ENCODE measurements at regions not wholly inside any gene's neighbourhood (a gene's known extent, or its start where the extent isn't known, plus 50 kb on each side); places are given as distances from the start of the nearest gene placed in this dataset.

DNA sequence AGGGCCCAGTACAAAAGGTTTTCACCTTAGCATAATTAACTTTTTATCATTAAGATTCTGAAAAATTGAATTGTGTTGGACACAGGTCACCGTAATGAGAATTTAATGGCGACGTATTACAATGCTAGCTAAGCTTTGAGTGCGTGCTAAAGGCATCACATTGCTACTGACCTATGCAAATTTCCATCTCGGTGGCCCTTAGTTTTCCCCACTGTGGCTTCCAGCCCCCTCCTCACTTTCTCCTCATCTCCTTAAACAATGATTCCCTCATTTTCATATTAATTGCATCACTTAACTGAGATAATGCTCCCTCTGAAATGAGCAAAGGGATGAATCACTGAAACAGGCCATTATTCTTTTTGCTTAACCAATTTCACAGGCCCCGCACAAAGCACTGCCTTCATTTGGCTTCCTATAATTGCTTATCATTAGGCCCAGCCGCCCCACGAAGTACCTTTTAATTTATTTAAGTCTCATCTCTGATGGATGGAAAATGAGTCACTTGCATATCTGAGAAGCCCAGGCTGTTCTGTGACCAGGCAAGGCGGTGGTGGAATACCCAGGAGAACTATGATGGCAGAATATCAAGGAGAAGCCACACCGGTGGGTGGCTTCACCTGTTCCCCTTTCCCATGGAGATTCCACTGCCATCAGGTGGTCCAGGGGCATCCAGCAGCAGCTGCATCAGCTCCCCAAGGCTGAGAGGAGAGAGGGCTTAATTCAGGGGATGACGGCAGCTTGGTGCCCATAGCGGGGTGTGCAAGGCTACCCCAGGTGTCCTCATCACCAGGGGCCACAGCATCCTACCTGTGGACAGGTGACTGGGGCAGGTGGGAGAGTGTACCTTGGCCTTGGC lies 223.8 kb upstream of the BOD1L1 start:
- DNase-seq, result no peak

DNA sequence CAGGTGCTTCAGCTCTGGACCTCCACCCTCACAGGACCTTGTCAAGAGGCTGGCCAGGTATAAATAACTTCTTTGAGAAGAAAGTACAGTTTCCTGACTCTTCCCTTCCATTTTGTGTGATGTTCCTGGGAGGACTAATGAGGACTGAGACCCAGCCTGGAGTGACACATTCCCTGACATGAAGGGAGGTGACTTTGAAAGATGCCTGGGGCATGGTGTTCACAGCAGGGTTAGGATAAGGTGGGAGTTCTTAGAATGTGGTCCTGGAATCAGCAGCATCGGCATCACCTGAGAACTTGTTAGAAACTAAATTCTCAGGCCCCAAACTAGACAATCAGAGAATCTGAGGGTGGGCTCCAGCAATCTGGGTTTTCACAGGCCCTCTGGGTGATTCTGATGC lies 224.9 kb upstream of the BOD1L1 start:
- no peak for DNase-seq

DNA sequence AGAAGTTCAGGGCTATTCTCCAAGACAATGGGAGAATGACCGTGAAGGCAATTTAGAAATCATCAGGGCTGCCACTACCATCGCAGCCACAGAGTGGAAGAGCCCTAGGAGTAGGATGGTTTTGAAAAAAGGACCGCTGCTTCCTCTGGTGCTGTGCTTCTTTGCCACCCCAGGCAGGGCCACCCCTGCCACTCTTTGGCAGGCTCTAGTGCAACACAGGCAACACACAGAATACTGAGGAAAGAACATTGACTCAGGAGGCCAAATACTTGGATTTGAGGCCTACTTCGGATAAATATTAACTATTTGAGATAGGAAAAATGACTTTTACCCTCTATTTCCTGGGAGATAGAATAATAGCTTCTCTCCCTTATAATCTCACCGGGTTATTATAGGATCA lies 228.9 kb upstream of the BOD1L1 start:
- DNase-seq, result no peak

DNA sequence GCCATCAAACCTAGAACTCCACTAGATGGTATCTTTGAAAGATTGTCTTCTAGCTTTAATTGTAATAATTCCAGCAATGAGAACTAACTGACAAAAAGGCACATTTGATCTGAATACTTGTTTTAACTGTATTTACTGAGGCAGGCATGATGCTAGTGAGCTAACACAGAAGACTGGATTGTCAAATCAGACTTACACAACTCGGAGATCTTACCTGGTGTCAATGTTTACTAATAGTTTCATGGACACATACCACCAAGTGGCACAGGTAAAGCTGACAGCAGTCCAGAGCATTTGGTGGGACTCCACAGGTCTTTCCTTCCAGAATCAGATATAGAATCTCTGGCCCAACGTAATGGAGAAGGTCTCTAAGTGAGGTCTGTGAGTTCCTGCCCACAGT lies 229.9 kb upstream of the BOD1L1 start:
- DNase-seq, result no peak

DNA sequence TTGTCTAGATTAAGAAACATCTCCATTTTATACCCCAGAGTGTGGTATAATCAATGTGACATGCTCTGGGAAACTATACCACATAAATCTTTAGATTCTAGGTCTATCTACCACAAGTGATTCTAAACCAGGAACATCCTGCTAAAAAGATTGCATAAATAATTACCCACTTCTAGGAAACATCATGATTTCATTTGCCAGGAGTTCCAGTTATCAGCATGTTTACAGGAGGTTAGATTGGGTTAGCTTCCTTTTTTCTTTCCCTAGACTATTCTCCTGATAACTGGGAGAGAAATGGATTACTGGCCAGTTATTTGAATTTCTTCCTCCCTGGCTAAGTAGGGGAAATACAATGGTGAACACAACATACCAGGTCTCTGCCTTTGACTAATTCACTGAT lies 230.3 kb upstream of the BOD1L1 start:
- no peak for DNase-seq

DNA sequence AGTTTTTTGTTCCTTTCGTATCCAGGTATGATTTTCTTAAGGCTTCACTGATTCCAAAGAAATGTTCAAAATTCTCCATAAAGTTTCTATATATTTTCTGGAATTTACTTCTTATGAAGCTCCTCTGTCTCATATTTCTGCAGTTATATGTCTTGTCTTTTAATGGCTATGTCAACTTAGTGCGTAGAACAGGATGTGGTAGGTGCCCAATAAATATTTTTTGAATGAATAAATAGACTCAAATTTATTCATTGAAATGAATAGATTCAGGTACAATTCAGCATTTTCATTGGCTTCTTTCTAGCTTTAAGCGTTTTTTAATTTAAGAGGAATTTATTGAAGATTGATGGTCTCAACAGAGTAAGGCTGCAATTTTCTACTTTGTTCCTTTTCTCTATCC lies 231.9 kb upstream of the BOD1L1 start:
- DNase-seq, result no peak

DNA sequence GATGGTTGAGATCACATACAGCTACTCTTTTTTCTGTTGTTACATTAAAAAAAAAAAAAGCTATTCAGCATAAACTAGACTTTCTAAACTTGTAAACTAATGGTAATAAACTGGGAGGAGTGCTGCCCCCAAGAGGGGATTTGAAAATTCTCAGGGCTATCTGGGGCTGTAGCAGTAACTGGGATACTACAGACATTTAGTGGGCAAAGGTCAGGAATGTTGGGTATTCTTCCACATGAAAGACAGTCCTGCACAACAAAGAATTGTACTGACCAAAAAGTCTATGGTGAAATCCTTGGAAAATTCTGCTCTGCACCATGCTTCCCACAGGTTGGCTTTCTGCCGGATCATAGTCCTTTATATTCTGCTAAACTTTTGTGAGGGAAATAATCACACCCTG lies 232.6 kb upstream of the BOD1L1 start:
- DNase-seq, result no peak

DNA sequence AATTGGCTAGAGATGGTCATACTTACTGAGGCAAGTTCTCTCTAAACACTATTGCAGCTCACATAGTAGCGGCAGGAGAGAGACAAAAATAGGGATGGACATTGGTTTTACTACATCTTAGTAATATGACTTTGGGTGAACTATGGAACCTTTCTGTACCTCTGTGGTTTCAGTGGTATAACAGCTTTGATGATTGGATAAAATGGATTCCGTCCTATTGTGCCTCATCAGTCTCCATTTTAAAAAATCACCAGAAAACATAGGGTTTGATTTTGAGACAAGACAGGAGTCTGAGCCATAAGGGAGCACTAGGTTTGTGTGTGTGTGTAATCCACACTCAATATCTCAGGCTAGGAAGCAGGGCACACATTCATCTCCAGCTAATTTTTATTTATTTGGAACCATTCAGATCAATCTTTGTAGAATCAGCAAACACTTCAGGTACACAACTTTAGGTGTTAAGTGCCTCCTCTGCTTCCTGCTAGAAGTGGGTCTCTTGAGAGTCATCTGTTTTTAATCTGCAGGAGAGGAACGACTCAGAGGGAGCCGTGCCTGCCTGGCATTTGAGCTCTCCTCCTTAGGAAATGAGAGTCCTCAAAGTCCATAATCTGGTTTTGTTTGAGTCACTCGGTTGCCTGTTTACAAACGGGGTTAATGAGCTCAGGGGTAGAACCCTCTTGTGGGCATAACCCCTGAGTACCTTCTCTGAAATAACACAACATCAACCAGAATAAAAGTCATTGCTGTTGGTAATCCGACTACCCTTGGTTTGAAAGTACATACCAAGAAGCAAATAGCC lies 238.5 kb upstream of the BOD1L1 start:
- DNase-seq, result no peak

DNA sequence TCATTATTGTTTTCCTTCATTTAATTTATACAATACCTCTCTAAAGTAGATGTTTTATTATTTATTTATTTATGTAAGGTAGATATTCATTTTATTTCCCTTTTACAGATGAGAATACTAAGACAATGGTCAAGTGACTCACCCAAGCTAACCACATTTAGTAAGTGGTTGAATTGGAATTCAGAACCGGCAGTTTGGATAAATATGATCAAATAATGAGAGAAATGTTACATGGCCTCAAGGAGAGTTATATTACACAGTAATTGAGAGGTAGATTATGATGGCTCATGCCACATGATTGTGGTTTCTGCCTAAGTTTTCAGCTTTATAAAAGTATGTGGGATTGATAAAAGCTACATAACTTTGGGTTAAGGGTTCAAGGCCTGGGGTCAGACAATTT lies 239.4 kb upstream of the BOD1L1 start:
- no peak for DNase-seq

DNA sequence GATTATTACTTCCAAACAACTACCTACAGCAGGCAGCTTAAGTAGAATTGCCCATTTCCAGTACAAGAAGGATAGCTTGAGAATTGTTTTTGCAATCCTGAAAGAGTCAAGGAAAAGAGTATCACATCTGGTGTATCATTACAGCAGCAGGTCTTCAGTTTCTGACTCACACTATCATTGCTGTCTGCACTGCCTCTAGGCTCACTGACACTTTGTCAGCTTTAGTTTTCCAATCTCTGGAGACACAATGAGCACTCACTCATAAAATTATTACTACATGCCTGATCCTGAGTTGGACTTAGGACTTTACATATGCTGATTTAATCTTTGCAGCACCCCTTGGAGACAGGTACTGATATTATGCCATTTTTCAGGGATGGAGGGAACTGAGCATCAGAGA lies 244.6 kb upstream of the BOD1L1 start:
- DNase-seq, result no peak

DNA sequence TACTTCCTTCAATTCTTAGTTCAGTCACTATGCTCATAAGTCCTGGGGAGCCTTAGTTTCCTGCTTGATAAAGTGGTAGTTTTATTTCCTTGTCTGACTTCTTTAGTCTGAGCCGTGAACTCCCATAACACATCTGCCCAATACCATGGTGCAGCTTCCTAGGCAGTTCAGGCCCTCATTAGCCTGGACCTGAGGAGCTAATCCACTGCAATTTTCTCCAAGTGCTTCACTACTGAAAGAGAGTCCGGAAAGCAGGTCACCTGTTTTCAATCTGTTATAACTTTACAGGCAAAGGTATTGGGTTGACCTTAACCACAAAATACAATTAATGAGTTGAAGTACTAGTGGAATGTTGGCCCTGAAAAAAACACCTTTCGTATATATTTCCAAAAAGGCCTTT lies 245.4 kb upstream of the BOD1L1 start:
- no peak for DNase-seq

DNA sequence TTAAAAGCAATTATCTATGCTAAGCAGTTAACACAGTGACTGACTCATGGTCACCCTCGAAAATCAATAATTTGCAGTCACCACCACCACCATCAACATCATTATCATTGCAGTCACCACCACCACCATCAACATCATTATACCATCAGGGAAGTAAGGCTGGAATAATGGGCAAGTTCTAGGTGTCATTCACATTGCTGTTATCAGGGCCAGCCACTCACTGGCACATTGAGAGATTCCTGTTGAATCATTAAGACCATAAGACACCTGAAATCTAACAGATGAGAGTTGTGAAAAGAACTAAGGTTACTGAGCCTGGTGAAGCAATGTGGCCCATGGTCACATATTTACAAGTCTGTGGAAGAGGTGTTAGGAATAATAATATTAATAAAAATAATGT lies 247.7 kb upstream of the BOD1L1 start:
- DNase-seq, result no peak

DNA sequence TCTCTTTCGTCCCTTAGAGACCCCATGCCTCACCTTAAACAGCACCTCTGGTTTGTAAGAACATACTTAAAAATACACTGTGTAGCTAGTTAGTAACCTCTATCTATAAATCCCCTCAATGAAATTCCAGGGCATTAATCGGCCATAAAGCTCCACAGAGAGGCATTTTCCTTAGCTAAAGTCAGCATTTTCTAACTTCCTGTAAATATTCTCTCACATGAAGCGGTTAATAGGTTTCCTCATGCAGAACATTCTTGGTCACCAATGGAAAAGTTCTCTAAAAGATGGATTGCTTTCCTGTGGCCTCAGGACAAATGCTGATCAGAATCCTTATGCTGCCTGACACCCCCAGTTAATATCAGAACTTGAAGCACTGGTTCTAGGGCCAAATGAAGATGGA lies 248.6 kb upstream of the BOD1L1 start:
- no peak for DNase-seq

DNA sequence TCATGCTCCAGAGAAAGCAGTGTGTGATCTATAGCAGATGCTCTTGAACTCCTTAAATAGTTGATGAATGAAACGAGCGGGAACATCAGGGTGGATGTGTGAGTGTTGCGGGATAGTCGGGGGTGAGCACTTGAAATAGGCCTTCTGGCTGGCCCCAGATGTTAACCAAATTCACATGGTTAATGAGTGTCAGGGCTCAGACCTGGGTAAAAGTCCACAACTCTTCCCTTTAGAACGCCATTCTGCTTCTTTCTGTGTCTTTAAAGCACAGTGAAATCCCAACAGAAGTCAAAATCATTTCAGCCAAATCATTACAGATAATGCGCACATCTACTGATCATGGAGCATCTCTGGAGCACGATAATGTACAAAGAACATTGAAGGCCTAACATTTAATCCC lies 249.4 kb upstream of the BOD1L1 start:
- no peak for DNase-seq

DNA sequence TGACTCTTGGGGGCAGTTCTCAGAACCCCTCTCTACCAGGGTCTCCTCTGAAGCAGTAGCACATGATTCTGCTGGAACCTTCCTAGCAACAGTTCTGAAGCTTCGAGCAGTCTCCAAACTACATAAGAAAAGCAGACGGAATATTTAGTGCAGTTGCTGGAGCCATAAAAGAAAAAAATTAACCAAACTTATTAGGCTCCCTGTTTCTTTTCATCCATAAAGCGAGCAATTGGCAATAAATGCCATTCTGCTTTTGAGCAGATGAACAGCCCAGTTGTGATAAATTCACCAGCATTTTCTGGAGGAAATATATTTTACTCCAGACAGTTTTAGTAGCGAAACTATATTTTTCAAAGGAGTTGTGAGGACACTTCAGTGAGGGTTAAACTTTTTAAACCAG lies 250.1 kb upstream of the BOD1L1 start:
- no peak for DNase-seq

DNA sequence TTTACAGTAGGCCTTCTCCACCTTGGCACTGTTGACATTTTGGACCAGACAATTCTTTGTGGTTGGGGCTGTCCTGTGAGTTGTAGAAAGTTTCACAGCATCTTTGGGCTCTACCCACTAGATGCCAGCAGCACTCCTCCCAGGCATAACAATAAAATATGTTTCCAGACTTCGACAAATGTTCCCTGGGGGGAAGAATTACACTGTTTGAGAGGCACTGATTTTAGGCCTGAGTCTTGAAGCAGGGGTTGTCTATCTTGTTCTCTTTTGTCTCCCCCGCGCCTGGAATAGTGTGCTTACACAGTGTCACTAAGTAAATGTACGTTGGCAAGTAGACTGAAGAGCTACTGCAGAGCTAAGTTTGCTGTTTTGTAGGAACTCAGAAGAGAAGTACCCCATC lies 254.4 kb upstream of the BOD1L1 start:
- DNase-seq, result no peak

DNA sequence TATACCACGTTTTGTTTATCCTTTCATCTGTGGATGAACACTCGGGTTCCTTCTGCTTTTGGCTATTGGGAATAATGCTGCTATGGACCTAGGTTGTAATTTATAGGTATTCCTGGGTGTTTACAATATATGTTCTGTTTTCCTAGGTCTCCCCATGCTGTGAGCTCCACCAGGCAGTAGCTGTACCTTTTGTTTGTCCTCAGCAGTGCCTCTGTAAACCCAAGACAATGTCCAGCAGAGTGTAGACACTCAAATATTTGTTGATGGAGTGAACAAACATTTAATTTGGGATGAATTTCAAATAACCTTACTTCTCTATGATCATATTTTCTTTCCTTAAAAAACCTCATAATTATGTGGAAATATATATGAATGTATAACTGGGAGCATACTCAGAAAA lies 259.5 kb upstream of the BOD1L1 start:
- no peak for DNase-seq

DNA sequence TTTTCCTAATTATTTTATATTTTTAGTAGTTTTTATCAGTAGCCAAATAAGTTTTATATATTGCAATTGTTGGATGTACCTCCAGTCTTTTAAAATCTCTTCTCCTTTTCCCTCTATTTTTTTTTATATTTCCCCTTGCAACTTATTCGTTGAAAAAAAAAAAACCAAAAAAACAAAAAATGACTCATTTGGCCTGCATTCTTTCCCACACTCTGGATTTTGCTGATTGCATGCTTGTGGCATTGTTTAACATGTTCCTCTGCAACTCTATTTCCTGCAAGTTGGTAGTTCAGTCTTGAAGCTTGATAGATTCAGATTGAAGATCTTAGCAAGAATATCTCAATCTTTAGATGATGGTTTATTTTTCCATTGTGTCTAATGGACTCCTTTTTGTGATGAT lies 260.6 kb upstream of the BOD1L1 start:
- DNase-seq, result no peak

DNA sequence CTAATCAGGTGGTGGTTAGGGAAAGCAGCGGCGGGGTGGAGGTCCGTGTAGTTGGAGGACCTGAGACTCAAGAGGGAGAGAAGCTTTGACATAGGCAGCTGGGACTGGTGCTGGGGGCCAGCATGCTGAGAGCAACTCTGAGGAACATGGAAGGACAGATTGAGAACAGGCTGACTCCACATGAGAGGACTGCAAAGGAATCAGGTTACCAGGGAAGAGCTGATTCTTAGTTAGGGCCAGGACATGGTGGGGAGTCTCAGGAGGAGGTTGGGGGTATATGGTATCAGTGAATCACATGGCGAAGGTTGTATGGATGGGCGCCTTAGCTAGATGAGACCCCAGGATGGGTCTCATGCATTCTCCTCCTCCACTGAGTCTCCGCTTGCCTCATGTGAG lies 264.0 kb upstream of the BOD1L1 start:
- no peak for DNase-seq

DNA sequence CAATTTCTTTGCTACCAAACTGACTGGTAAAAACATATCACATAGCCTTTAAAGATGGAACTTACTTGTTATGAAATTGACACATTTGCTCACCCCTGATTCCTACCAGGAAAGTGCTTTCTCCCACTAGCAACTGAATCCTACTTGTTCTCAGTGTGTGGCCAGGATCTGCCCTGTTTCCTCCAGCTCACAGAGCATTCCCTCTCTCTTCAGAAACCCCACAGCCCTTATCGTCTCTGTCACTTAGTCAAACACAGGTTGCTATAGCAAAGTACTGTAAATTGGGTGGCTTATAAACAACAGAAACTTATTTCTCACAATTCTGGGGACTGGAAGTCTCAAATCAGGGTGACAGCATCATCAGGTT lies 265.2 kb upstream of the BOD1L1 start:
- DNase-seq, result no peak

DNA sequence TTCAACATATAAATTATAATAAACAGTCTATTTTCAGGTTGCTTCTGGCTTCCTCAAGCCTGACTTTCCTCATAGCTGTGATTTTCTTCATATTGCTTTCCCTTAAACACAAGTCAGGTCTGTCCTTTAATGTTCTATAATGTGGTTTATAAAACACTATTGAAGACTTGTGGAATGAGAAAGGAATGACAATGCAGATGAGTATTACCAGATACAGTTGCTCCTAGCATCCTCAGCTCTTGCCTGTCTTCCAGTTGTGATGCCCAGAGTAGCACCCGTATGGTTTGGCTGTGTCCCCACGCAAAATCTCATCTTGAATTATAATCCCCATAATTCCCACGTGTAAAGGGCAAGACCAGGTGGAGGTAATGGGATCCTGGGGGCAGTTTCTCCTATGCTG lies 265.7 kb upstream of the BOD1L1 start:
- no peak for DNase-seq

DNA sequence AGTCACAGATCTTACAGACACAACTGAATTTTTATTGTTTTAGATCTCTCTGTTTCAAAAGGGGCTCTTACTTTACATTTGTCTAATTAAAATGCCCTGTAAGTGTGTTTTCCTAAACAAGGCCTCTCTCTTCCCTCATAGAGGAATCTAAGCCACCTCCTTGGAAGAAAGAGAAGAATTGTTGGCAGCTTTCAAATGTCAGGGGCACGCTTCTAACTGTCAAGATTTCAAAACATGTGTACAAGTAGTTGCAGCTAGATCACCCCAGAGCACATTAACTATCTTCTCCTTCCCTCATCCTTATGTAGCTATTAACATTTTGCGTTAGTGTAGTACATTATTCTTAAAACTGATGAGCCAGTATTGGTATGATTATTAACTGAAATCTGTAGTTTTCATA lies 266.5 kb upstream of the BOD1L1 start:
- DNase-seq, result no peak

DNA sequence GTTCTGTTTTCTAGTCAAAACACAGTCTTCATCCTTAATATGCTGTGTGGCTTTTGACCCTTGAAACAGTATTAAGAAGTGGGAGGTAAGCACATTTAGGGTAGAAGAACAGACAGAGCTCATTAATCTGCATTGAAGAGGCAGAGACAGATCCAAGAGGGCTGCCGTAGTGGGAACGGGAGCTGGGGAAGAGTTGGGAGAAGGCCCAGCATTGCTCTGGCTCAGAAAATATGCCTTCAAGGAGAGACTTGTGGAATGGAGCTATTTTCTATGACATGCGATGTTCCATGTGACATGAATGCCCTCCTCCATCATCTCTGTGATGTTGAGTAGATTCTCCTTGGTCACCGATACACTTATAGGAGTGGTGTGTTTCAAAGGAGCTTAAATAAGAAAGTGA lies 273.3 kb upstream of the BOD1L1 start:
- no peak for DNase-seq

DNA sequence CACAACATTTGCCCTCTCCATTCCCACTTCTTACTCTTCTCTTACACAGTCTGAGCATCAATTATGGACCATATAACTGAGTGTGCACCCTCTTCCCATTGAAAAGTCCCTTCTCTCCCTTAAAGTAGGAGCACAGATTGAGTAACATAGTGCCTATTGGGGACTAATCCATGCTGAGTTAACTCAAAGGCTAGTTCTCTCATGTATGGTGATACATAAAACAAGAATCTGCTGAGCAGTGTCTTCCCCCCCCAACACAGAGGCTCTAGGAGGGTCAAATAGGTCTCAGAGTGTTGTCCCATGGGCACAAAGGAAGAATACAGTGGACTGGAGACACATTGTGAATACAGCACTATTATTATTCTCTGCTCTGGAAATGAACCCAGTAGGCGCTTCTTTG lies 274.6 kb upstream of the BOD1L1 start:
- DNase-seq, result no peak

DNA sequence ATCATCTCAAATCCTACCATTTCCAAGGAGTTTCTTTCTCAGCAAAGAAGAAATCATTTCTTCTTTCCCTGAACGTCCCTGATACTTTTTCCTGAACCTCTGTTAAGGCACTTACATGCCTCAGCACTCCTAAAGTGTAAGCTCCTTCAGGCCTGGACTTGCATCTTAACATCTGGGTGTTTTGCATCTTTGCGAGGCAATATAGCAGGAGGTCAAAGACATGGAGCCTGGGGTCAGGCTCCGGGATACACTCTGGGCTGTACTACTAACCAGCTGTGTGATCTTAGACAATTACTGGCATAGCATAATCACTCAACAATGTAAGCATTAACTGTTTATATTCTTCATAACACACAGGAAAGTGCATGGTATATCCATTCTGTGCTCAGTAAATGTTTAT lies 275.5 kb upstream of the BOD1L1 start:
- DNase-seq, result no peak

All from left hindlimb (tissue), 1 donor.